KOPT-K1 (cell line): ENCODE measurements at regions not wholly inside any gene's neighbourhood (a gene's known extent, or its start where the extent isn't known, plus 50 kb on each side); places are given as distances from the start of the nearest gene placed in this dataset.
"Not testable (repeated sequence)": the region's sequence is repeated elsewhere in the genome, so short reads cannot be mapped to it uniquely, and the experiment has no call there.

ENCODE experiments used
- H3K27ac ChIP-seq: fragments of 200-600 bp; sonication (generic); 2 replicates; pipeline ENCODE4 v1.5.1; 2016; ENCODE audit warnings: antibody characterized with exemption, mild to moderate bottlenecking, low read depth, low read length; ENCODE audit not compliant: poor library complexity, severe bottlenecking
- H3K36me3 ChIP-seq: fragments of 200-600 bp; sonication (generic); 2 replicates; pipeline ENCODE4 v1.5.1; 2017; ENCODE audit warnings: antibody characterized with exemption, mild to moderate bottlenecking, low read length, moderate library complexity; ENCODE audit not compliant: insufficient read depth
- H3K9me3 ChIP-seq: fragments of 200-600 bp; sonication (generic); 2 replicates; pipeline ENCODE4 v1.5.1; 2017; ENCODE audit warnings: antibody characterized with exemption, low read length, mild to moderate bottlenecking; ENCODE audit not compliant: insufficient read depth, poor library complexity, severe bottlenecking

DNA sequence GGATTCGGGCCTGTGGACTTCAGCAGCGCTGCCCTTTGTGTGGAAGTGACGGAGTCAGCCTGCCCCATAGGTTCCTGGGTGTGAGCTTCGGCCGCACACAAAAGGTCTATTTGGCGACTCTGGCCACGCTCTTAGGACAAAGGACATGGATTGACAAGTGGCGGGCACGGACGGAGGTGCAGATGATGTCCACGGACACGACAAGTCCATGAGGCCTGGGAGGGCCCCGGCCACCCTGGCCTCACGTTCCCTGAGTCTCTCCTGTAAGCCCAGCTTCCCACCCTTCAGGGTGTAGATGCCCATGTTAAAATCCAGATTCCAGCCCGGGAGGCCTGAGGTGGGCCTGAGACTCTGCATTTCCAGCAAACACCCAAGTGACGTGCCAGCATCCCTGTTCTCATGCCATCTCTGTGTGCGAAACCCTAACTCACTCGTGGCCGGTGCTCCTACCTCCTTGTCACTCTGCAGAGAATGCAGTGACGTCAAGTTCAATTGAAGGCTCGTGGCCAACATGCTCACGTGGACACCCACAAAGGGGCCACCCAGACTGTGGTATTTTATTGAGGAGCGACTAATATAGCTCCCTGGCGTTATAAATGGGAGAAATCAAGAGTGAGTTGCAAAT, 111.7 kb downstream of the RTP5 start:
- peaks cover 23% of the 10 kb centered on the region; the same call in 1 of the 2 replicates for H3K36me3 ChIP-seq
- H3K27ac ChIP-seq = no peak overlapping the region

DNA sequence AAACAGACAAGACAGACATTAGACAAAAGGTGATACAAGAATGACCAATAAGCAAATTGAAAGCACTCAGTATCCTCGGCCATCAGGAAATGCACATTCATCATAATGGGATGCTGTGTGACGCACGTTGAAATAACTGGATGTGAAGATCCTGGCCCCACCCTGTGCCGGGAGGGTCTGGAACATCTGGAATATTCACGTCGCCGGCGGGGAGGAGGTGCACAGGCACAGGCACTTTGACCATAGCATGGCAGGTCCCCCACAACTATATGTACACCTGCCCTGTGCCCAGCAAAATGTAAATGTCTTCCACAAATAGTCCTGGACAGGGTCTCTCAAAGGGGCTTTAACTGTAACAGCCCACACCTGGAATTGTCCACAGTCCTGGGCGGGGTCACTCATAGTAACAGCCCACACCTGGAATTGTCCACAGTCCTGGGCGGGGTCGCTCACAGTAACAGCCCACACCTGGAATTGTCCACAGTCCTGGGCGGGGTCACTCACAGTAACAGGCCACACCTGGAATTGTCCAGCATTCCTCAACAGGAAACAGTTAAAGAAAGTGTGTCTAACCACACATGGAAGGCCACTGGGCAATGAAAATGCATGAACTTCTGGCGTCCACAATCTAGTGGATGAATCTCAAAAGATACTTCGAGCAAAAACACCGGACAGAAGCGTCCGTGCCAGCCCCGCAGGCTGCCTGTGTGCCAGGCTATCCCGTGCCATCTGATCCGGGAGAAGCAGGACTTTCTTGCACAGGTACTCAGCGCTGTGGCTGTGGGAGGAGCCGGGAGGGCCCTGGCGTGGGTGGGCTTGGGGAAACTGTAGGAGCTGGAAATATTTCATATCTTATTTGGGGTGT, 113.4 kb downstream of the RTP5 start:
- Histone ChIP-seq H3K9me3 (no peaks in the 10 kb centered on the region), H3K36me3 (peaks cover 9% of the 10 kb centered on the region; the same call in 1 of the 2 replicates), H3K27ac (no peak overlapping the region)

More for the DNA sequence above, 111.7 kb downstream of the RTP5 start:
- no peaks in the 10 kb centered on the region for H3K9me3 ChIP-seq

DNA sequence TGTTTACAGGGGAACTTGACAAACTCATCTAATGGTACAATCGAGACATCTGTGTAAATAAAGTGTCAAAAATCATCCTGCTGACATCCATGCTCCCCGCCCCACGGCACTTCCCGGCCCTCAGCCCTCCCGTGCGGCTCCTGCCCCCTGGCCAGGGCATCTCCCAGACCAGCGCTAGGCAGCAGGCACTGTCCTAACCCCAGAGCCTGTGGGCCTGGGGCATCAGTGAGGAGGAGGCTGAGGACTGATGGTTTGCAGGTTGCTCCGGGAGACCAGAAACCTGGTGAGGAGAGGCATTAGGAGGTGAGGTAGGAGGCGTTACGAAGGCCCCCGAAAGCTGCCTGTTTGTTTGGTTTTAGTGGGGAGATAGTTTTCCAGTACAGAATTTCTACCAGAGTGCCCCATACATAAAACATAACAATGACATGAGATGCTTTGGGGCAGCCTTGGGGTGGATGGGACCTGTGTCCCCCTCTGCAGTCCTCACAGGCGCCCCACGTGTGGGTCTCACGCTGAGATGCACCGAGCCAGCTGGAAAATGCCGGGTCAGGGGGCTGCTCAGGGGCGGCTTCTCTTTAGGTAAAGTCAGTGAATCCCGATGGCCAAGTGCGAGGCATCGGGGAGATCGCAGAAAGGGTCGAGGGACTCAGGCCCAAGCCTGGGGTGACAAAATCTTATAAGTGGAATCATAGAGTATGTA, 114.2 kb downstream of the RTP5 start:
- Histone ChIP-seq H3K9me3 (no peaks in the 10 kb centered on the region), H3K36me3 (0 out of 2 replicates have a peak, but pooled peaks cover 3% of the 10 kb centered on the region), H3K27ac (no peak overlapping the region)

DNA sequence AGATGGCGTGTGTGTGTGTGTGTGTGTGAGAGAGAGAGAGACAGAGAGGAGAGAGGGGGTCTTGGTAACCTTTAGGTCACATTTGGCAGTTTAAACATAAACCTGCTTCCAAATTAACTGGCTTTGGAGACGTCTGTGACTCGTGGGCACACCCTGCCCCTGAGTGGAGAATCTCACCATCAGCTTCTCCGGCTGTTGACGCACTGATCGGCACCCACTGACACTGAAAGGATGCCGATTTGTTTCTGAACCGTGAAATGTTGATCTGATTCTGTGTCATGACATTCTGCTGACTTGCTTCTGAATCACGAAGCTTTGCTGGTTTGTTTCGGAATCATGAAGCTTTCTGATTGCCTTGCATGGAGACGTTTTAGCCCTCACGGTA, 114.7 kb downstream of the RTP5 start:
- H3K27ac ChIP-seq = no peak overlapping the region
- H3K36me3 ChIP-seq = no peaks in the 10 kb centered on the region

DNA sequence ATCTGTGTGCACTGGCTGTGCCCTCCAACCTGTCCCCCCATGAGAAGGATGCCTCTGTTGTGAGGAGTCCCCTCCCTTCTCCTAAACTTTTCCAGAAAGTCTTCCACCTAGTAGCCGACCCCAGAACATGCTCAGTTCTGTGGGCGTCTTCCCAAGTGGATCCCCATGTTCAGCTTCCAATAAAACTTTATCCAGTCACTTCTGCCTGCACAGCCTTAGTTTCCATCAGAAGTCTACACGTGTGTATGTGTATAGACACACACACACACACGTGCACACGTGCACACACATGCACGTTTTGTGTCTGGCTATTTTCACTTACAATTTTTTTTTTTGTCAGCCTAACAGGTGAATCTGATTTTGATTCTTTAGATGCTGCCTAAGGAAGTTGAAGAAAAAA, 115.1 kb downstream of the RTP5 start:
- Histone ChIP-seq H3K27ac (no peak overlapping the region), H3K36me3 (no peaks in the 10 kb centered on the region), H3K9me3 (no peaks in the 10 kb centered on the region)

More for the DNA sequence above, 114.7 kb downstream of the RTP5 start:
- H3K9me3 ChIP-seq = no peaks in the 10 kb centered on the region

DNA sequence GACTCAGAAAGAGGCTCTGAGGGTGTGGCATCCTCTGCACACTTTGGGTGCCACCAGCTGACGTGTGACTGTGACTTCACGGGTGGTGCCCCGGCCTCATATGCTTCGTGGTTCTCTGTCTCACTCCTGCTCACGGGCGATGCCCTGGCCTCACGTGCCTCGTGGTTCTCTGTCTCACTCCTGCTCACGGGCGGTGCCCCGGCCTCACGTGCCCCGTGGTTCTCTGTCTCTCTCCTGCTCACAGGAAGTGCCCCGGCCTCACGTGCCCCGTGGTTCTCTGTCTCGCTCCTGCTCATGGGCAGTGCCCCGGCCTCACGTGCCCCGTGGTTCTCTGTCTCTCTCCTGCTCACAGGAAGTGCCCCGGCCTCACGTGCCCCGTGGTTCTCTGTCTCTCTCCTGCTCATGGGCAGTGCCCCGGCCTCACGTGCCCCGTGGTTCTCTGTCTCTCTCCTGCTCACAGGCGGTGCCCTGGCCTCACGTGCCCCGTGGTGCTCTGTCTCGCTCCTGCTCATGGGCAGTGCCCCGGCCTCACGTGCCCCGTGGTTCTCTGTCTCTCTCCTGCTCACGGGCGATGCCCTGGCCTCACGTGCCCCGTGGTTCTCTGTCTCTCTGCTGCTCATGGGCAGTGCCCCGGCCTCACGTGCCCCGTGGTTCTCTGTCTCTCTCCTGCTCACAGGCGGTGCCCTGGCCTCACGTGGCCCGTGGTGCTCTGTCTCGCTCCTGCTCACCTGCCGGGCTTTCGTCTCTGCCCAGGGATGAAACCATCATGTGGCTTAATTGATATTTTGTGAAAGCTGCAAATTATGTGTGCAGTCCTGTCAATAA, 115.8 kb downstream of the RTP5 start:
- not testable (repeated sequence) for H3K9me3 ChIP-seq, H3K36me3 ChIP-seq, H3K27ac ChIP-seq

DNA sequence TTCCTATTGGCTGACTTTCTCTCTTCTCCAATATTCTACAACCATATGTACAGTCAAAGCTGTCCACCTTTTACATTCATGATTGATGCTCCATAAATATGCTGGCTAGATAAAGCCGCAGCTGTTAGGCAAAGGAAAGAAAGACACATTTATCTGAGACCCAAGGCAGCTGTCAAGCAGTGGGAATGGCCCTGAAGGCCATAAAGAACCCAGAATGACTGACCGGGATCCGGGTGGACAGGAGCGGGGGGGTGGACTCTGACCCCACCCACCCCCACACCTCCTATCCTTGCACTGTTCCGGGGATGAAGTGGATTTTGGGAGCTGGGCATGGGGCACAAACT, 116.4 kb downstream of the RTP5 start:
- no peaks in the 10 kb centered on the region for H3K9me3 ChIP-seq
- no peaks in the 10 kb centered on the region for H3K36me3 ChIP-seq
- no peak overlapping the region for H3K27ac ChIP-seq

DNA sequence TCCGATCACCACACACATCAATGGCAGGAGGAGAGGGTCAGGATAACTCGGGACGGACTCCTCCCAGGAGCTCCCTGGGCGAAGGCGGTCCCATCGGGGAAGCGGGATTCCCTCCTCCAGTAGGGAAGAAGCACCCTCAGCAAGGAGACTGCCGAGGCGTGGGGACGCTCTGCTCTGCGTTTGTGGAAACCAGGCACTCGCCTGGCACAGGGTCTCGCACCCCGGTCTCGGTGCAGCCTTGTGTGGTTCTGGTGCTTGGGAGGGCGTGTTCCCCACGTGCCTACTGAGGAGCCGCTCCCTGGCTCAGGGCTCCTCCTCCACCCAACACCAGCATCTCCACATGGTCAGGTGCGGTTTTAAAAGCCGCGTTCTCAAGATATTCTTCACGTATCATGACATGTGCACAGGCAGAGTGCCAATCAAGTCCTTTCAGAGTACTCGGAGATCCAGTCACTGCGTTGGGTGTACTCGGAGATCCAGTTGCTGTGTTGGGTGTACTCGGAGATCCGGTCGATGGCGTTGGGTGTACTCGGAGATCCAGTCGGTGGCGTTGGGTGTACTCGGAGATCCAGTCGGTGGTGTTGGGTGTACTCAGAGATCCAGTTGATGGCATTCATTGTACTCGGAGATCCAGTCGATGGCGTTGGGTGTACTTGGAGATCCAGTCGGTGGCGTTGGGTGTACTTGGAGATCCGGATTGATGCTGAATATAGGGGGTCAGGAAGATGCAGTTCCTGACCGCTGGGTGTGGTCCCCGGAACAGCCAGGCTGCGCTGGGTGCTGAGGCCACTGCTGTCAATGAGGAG, 117.5 kb downstream of the RTP5 start:
- H3K27ac ChIP-seq = no peak overlapping the region
- no peaks in the 10 kb centered on the region for H3K9me3 ChIP-seq

DNA sequence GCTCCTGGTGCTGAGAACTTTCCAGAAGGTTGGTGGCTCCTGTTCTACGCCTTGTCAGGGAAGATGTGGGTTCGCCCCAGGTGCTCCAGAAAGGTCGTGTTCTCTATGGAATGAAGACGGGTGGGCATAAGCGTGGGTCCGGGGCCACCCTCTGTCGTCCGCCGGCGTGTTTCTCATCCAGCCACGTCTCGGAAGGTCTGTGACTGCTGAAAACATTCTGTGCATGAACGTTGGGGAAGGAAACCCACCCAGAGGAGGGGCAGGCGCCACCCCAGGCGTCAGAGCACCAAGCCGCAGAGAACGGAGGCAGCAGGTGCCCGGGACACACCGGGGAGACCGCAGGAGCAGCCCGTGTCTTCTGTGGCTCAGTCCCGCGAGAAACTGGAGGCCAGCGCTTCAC, 118.2 kb downstream of the RTP5 start:
- no peaks in the 10 kb centered on the region for H3K9me3 ChIP-seq
- no peak overlapping the region for H3K27ac ChIP-seq
- H3K36me3 ChIP-seq = no peaks in the 10 kb centered on the region

More for the DNA sequence above, 117.5 kb downstream of the RTP5 start:
- H3K36me3 ChIP-seq = no peaks in the 10 kb centered on the region

DNA sequence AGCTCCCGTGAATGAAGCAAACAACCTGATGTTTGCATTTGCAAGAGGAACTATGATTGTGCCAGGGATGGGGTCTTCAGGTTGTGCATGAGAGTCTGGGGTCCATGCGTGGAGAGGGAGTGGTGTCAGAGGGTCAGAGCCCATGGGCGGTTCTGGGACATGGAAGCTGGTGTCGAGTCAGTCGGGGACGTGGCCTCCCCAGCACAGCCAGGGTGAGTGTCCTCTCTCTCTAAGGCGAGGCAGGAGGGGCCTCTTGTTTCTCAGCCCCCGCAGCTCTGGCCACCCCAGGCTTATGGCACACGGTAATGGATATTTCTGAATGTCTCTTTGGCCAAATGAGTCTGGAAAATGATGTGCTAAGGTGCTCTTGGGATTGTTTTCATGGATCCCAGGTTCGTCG, 118.6 kb downstream of the RTP5 start:
- Histone ChIP-seq H3K9me3 (no peaks in the 10 kb centered on the region), H3K27ac (no peak overlapping the region), H3K36me3 (no peaks in the 10 kb centered on the region)

DNA sequence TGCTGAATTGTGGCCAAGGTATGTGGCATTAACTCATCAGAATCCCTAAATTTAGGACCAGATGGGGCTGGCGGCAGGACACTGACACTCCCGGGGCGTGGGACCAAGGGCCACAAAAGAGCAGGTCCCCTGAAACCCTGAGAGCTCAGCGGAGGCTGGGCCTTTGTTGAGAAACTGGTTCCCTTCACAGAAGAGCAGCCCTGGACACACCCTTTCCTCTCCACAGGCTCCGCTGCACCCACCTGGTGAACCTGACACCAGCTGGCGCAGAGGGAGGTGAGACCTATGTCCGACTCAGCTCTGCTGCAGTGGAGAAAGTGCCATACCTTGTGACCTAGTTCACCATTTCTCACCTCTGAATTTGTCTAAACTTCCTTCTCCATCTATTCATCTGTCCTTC, 119.5 kb downstream of the RTP5 start:
- H3K36me3 ChIP-seq = no peaks in the 10 kb centered on the region
- H3K27ac ChIP-seq = no peak overlapping the region

DNA sequence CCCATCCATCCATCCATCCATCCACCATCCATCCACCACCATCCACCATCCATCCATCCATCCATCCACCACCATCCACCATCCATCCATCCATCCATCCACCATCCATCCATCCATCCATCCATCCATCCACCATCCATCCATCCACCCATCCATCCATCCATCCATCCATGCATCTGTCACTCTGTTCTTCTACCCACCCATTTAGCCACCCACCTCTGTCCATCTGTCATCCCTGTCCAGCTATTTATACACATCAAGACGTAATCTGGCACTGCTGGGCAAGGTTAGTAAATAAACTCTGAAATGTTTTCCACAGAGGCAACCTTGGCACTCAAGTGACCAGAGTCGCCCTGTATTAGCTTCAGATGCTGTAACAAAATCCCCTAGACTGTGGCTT, 120.9 kb downstream of the RTP5 start:
- Histone ChIP-seq H3K9me3 (no peaks in the 10 kb centered on the region), H3K36me3 (no peaks in the 10 kb centered on the region), H3K27ac (no peak overlapping the region)

More for the DNA sequence above, 119.5 kb downstream of the RTP5 start:
- H3K9me3 ChIP-seq = no peaks in the 10 kb centered on the region

DNA sequence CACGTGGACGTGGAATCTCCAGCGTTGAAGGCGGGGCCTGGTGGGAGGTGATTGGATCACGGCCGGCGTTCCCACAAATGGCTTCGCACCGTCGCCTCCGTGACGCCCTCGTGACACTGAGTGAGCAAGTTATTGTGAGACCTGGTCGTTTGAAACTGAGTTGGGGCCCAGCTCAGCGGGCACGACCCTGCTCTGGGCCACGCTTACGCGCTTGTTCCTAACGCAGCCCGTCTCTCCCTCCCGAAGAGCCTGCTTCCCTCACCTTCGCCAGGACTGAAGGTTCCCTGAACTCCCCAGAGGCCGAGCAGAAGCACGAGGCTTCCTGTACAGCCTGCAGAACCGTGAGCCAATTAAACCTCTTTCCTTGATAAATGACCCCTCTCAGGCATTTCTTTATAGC, 121.8 kb downstream of the RTP5 start:
- H3K27ac ChIP-seq = no peak overlapping the region
- no peaks in the 10 kb centered on the region for H3K36me3 ChIP-seq
- H3K9me3 ChIP-seq = no peaks in the 10 kb centered on the region

DNA sequence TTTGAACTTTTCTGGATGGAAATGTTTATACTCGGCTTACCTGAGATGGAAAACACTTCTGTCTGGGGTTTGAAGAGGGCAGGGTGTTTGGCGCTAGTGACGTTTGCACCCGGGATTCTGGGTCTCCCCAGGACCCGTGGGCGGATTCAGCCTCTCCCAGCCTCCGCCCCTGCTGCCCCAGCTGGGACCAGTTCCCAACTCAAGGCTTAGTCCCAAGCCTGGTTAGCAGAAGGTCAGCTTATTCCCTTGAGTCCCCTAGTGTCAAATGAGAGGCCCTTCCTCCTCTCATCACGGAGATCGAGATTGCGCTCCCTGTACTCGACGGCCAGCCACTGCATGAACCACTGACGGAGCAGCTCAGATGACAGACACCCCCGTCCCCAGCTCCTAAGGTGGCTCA, 123.2 kb downstream of the RTP5 start:
- no peak overlapping the region for H3K27ac ChIP-seq
- H3K36me3 ChIP-seq = no peaks in the 10 kb centered on the region
- H3K9me3 ChIP-seq = no peaks in the 10 kb centered on the region
